ENCODE measurements at regions not wholly inside any gene's neighbourhood (a gene's known extent, or its start where the extent isn't known, plus 50 kb on each side); places are given as distances from the start of the nearest gene placed in this dataset.

DNA sequence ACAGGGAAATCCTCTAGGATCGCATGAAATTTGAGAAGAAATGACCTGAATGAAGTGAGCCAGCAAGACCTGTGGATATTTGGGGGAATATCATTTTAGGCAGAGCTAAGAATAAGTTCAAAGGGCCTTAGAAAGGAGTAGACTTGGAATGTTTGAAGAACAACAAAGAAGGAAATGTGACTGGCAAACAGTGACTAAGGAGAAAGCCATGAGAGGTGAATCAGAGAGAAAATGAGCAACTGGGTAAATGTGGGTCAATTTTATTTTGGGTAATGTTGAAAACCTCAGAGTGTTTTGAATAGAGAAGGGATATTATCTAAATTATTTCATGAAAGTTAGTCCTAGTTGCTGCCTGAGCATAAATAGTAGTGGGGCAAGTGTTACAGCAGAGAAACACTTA is 672.8 kb downstream of the LMO4 start:
- TF ChIP-seq, protein P1, sequence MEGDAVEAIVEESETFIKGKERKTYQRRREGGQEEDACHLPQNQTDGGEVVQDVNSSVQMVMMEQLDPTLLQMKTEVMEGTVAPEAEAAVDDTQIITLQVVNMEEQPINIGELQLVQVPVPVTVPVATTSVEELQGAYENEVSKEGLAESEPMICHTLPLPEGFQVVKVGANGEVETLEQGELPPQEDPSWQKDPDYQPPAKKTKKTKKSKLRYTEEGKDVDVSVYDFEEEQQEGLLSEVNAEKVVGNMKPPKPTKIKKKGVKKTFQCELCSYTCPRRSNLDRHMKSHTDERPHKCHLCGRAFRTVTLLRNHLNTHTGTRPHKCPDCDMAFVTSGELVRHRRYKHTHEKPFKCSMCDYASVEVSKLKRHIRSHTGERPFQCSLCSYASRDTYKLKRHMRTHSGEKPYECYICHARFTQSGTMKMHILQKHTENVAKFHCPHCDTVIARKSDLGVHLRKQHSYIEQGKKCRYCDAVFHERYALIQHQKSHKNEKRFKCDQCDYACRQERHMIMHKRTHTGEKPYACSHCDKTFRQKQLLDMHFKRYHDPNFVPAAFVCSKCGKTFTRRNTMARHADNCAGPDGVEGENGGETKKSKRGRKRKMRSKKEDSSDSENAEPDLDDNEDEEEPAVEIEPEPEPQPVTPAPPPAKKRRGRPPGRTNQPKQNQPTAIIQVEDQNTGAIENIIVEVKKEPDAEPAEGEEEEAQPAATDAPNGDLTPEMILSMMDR (conservative IDR thresholded peaks at IDR 0.05; ENCODE audit: low read length): no peak
- no peak for TF ChIP-seq EZH2phosphoT487 (IDR thresholded peaks at IDR 0.05; ENCODE audit: borderline replicate concordance, low read depth, low read length)

All from OCI-LY7 (cell line).